Esophagus muscularis mucosa (tissue), 4 donors: ENCODE measurements at regions not wholly inside any gene's neighbourhood (a gene's known extent, or its start where the extent isn't known, plus 50 kb on each side); places are given as distances from the start of the nearest gene placed in this dataset.

ENCODE experiments used
- EP300 ChIP-seq: sonication (generic); formaldehyde crosslinking; IDR thresholded peaks from one replicate; pipeline ENCODE4 v1.6.1; 2017; ENCODE audit warnings: antibody characterized with exemption
- POLR2A ChIP-seq: fragments of 450-650 bp; IDR thresholded peaks from one replicate; pipeline ENCODE4 v1.6.1; 2017; ENCODE audit warnings: antibody characterized with exemption, moderate library complexity, mild to moderate bottlenecking, low read depth
- POLR2AphosphoS5 ChIP-seq, 2 donors: sonication (generic); formaldehyde crosslinking; IDR thresholded peaks; one replicate each; pipeline ENCODE4 v1.6.1; 2017; ENCODE audit warnings: antibody characterized with exemption in 2 of 2
- TF ChIP-seq, protein P1 (sequence below), 3 experiments: fragments of 200-600 bp in 2 of 3; fragments of 450-650 bp in 1 of 3; sonication (generic) in 2 of 3; IDR thresholded peaks; one replicate each; pipeline ENCODE4 v1.5.1; 2017 to 2019; ENCODE audit warnings: antibody characterized with exemption in 3 of 3, mild to moderate bottlenecking in 2 of 3, moderate library complexity in 1 of 3

DNA sequence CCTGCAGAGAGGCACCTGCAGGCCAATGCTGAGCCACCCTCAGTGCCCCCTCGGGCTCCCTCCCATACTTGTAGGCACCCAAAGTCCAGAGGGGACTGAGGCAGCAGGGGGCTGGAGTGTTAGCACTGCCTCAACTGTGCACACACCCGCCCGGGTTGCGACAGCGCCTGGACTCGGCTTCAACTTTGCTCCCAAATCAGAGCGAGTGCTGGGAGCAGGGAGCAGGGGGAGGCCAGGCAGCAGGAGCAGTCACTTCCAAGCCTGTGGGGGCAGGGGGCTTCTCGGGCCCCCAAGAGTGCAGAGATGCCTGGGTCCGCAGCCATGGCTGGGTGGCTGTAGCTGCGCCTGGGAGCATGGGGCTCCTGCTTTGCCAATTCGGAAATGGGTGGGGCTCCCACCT lies 79.5 kb downstream of the DISP1 start:
- TF ChIP-seq POLR2AphosphoS5 (IDR thresholded peaks at IDR 0.05) (no peak), POLR2A (no peak), EP300 (no peak)
- TF ChIP-seq, protein P1, sequence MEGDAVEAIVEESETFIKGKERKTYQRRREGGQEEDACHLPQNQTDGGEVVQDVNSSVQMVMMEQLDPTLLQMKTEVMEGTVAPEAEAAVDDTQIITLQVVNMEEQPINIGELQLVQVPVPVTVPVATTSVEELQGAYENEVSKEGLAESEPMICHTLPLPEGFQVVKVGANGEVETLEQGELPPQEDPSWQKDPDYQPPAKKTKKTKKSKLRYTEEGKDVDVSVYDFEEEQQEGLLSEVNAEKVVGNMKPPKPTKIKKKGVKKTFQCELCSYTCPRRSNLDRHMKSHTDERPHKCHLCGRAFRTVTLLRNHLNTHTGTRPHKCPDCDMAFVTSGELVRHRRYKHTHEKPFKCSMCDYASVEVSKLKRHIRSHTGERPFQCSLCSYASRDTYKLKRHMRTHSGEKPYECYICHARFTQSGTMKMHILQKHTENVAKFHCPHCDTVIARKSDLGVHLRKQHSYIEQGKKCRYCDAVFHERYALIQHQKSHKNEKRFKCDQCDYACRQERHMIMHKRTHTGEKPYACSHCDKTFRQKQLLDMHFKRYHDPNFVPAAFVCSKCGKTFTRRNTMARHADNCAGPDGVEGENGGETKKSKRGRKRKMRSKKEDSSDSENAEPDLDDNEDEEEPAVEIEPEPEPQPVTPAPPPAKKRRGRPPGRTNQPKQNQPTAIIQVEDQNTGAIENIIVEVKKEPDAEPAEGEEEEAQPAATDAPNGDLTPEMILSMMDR (IDR thresholded peaks at IDR 0.05) = no peak
